Muscle of back (tissue), 3 donors: ENCODE measurements at regions not wholly inside any gene's neighbourhood (a gene's known extent, or its start where the extent isn't known, plus 50 kb on each side); places are given as distances from the start of the nearest gene placed in this dataset.

Source experiments
- DNase-seq, 3 donors: peaks; one replicate each; pipeline versions ENCODE4 v3.0.0 to v3.0.0-alpha.2; 2013

GRCh38 chr20:10954137-10954840, 280.5 kb upstream of the JAG1 start:
- DNase-seq = no peak

- DNase-seq = no peak
Observed at GRCh38 chr20:10954908-10955580, 281.2 kb upstream of the JAG1 start.

DNA sequence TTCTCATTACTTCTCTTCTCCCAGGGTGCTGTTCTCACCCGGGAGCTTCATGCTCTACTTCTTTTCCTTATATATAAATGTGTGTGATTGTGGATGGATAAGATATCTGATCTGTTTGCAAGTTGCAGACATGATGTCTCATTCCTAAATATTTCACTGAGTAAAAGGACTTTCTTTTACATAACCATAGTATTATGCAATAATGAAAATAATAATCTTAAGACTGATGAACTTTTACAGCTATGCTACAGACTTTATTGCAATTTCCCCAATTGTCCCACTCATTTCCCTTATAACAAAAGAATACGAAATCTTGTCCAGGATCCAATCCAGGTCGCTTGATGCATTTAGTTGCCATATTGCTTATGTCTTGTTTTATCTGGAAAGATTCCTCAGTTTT, 284.5 kb upstream of the JAG1 start:
- DNase-seq = no peak

DNA sequence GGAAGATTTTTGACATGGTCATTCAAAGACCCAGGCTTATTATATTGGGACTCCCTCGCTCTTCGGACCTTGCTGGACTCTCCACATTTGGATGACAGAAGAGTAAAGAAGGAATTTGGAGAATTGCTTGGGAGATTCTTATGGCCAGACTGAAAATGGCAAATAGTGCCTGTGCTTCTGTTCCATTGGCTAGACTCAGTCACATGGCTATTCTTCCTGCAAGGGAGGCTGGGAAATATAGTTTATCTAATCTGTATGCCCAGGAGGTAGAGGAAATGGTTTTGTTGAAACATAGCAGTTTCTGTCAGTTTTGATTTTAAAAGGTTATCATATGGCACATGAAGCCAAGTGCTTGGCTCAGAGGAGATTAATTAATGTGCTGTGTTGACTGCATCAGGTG, 286.6 kb upstream of the JAG1 start:
- DNase-seq = no peak

GRCh38 chr20:10961651-10962288, 288.0 kb upstream of the JAG1 start:
- DNase-seq = no peak

- DNase-seq = no peak
Observed at GRCh38 chr20:10962937-10963336, 289.1 kb upstream of the JAG1 start.

DNA sequence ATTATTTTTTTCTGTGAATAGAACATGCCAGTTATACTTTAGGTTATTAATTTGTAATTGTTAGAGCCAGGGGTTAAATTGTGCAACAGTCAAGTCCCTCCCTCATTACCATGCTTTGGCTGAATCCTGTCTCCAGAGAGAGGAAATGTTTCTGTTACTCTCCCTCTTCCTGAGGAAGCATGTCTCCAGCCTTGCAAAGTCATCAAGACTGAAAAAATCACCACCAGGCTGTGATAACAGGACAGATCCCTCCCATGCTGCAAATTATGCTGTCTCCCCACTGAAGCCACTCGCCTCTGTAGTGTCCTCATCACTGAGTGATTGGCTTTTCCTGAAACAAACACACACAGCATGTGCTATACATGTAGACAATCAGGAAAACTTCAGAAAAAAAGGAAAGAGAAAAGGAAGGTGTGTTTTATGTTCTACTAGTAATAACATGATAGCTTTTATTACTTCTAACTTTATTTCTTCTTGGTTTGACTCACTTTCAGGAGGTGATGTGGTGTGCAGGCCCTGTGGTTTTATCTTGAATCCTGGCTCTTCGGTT, 290.0 kb upstream of the JAG1 start:
- no peak for DNase-seq

- no peak for DNase-seq
Observed at GRCh38 chr20:10965936-10966470, 292.2 kb upstream of the JAG1 start.

DNA sequence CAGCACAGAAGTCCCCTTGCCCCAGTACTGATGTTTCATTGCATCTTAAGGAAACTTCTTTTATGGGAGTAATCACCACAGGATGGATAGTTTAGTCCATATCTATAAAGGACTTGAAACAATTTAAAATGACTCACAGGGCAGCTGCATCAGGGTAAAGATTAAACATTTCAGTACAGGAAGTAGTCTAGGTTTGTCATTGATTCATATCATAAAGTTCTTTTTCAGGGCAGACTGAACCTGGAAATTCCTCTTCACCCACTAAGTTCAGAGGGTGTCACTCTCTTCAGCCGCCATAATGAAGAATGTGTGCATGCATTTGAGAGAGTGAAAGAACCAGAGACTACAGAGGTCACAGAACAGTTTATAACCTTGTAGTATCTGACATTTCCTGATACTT, 296.3 kb upstream of the JAG1 start:
- no peak for DNase-seq

- no peak for DNase-seq
Observed at GRCh38 chr20:10971096-10971495, 297.3 kb upstream of the JAG1 start.

GRCh38 chr20:10972219-10972860, 298.5 kb upstream of the JAG1 start:
- no peak for DNase-seq

- DNase-seq = no peak
Observed at GRCh38 chr20:10976051-10976450, 302.3 kb upstream of the JAG1 start.

- no peak for DNase-seq
Observed at GRCh38 chr20:10978019-10978702, 304.4 kb upstream of the JAG1 start.

DNA sequence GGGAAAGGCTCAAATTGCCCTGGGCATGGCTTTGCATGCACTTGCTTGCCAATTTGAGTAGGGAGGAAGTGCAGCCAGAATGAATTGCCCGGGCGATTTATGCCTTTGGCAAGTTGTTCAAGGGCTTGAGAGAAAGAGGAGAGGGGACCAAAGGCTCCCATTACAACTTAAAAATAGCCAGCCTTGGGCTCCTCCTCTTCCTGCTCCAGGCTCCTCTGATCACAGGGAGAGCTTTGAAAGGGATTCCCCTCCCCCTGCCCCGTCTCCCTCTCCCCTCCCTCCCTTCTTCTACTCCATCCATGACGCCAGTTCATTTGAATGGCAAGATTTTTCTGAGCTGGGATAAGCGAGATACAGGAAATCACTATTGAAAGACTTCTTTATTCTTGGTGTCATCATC, 304.9 kb upstream of the JAG1 start:
- DNase-seq = peak in 1 of 3 donors; percentile 15

DNA sequence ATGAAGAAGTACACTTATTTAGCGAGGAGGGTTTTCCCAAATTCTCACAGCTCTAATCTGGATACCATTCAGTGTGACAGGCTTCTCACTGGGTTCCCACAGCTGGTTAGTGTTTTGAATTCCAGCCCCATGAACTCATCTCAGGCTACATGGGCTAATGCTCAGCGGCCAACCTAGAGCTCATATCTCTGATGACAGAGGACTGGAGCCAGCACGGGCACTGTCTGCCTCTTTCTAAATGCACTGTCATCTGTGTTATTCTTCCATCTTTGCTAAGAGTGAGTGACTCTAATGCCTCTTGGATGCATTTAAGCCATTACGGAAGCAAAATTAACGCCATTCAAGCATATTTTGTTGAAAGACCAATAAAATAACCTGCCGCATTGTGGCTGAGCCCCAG, 308.9 kb upstream of the JAG1 start:
- peak; percentile 57 to 81 (median 66) for DNase-seq

DNA sequence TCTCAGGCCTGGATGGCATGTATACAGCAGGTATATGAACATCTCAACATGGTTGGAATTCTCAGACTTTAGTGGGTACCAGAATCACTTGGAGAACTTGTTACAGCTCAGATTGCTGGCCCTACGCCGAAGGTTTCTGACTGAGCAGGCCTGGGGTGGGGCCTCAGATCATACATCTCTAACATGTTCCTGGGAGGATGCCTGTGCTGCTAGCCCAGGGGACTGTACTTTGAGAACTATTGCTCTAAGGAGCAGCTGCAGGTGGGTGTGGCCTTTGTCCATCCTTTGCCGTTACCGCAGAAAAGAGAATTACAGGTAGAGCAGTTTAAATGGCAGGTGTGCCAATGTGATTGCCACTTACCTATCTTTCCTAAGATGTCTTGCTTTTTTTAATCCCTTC, 310.5 kb upstream of the JAG1 start:
- DNase-seq = no peak

- no peak for DNase-seq
Observed at GRCh38 chr20:10984913-10985312, 311.1 kb upstream of the JAG1 start.

- peak in 1 of 3 donors; percentile 9 for DNase-seq
Observed at GRCh38 chr20:10985536-10985935, 311.7 kb upstream of the JAG1 start.

- peak in 1 of 3 donors; percentile 29 for DNase-seq
Observed at GRCh38 chr20:10986586-10986985, 312.8 kb upstream of the JAG1 start.

DNA sequence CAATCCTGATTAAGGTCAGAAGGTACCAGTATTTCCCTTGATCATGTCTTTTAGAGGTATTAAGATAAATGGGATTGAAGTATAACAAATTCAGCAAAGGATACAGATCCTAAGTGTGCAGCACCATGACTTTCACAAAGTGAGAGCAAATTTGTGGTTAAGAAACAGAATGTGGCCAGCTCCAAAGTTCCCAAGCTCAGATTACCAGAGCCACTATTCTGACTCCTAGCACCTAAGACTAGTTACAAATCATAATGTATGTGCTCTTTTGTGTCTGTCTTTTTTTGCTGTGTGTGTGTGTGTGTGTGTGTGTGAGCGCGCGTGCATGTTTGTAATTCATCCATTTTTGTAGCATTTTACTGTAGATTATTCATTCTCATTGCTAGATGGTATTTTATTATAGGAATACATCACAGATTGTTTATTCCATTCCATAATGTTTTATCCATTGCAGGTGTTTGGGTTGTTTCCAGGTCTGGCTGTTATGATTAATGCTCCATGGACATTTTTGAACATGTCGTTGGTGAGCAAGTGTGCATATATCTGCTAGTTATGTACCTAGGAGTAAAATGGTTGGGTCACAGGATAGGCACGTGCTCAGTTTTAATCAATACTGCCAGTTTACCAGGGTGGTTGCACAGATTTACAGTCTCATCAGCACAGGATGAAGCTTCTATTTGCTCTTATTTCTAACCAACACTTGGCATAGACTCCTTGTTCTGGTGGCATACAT, 314.0 kb upstream of the JAG1 start:
- DNase-seq = peak in 2 of 3 donors; percentile 13 to 46
